KMS-11 (cell line): ENCODE measurements at regions not wholly inside any gene's neighbourhood (a gene's known extent, or its start where the extent isn't known, plus 50 kb on each side); places are given as distances from the start of the nearest gene placed in this dataset.
A peak's percentile ranks its signal among the peaks of the same experiment; 100 is the strongest.
"Not testable (repeated sequence)": the region's sequence is repeated elsewhere in the genome, so short reads cannot be mapped to it uniquely, and the experiment has no call there.

Experiments used
- H2AFZ ChIP-seq: fragments of 200-600 bp; sonication (generic); 2 replicates; pipeline ENCODE4 v1.6.1; 2016; ENCODE audit warnings: antibody characterized with exemption, mixed run types, low read depth
- H3K27ac ChIP-seq: fragments of 200-600 bp; sonication (generic); 2 replicates; pipeline ENCODE4 v1.6.1; 2016; ENCODE audit warnings: mild to moderate bottlenecking, mixed run types
- H3K27me3 ChIP-seq: fragments of 200-600 bp; sonication (generic); 2 replicates; pipeline ENCODE4 v1.6.1; 2017; ENCODE audit warnings: mild to moderate bottlenecking, low read depth, mixed run types, moderate library complexity; ENCODE audit not compliant: insufficient read depth
- H3K36me3 ChIP-seq: fragments of 200-600 bp; sonication (generic); 2 replicates; pipeline ENCODE4 v1.6.1; 2017; ENCODE audit warnings: mild to moderate bottlenecking, mixed run types; ENCODE audit not compliant: insufficient read depth
- H3K4me1 ChIP-seq: fragments of 200-600 bp; sonication (generic); 2 replicates; pipeline ENCODE4 v1.6.1; 2016; ENCODE audit warnings: mild to moderate bottlenecking, low read depth, mixed run types; ENCODE audit not compliant: poor library complexity, severe bottlenecking
- H3K4me2 ChIP-seq: fragments of 200-600 bp; sonication (generic); 2 replicates; pipeline ENCODE4 v1.7.0; 2016; ENCODE audit warnings: mild to moderate bottlenecking, mixed run types
- H3K4me3 ChIP-seq: fragments of 200-600 bp; sonication (generic); IDR thresholded peaks from 2 replicates; pipeline ENCODE4 v1.6.1; 2017; ENCODE audit warnings: low read depth, low read length, mixed read lengths; ENCODE audit not compliant: insufficient read depth
- H3K79me2 ChIP-seq: fragments of 200-600 bp; sonication (generic); 2 replicates; pipeline ENCODE4 v1.6.1; 2016; ENCODE audit warnings: low read depth, mixed run types; ENCODE audit not compliant: insufficient read depth
- H3K9ac ChIP-seq: fragments of 200-600 bp; sonication (generic); 2 replicates; pipeline ENCODE4 v1.6.1; 2016; ENCODE audit warnings: mild to moderate bottlenecking, mixed run types
- H4K20me1 ChIP-seq: fragments of 200-600 bp; sonication (generic); 2 replicates; pipeline ENCODE4 v1.6.1; 2016; ENCODE audit warnings: mild to moderate bottlenecking, mixed run types; ENCODE audit not compliant: insufficient read depth
- TF ChIP-seq, protein P1 (sequence below): fragments of 200-600 bp; sonication (generic); conservative IDR thresholded peaks from 2 replicates; pipeline ENCODE4 v1.6.1; 2017; ENCODE audit warnings: low read depth, mild to moderate bottlenecking, antibody characterized with exemption, low read length, moderate library complexity, mixed read lengths

DNA sequence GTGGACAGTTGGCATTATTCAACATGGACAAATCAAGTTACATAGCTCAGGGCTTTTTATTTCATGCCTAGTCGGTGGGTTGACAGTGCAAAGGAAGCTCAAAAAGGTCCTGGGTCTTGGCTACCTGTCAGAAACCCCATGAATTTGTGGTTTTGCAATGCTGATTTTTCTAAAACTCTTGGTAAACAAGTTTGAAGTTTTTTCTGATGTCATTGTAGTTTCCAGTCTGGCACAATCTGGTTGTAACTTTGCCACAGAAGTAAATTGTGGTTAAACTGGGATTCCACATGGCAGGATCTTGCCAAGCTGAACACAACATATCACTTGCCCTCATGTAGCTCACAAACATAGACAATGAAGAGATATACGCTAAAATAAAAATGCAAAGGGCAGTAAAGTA, 100.8 kb downstream of the EHF start:
- TF ChIP-seq, protein P1, sequence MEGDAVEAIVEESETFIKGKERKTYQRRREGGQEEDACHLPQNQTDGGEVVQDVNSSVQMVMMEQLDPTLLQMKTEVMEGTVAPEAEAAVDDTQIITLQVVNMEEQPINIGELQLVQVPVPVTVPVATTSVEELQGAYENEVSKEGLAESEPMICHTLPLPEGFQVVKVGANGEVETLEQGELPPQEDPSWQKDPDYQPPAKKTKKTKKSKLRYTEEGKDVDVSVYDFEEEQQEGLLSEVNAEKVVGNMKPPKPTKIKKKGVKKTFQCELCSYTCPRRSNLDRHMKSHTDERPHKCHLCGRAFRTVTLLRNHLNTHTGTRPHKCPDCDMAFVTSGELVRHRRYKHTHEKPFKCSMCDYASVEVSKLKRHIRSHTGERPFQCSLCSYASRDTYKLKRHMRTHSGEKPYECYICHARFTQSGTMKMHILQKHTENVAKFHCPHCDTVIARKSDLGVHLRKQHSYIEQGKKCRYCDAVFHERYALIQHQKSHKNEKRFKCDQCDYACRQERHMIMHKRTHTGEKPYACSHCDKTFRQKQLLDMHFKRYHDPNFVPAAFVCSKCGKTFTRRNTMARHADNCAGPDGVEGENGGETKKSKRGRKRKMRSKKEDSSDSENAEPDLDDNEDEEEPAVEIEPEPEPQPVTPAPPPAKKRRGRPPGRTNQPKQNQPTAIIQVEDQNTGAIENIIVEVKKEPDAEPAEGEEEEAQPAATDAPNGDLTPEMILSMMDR, result no peak
- Histone ChIP-seq H3K36me3 (no peaks in the 10 kb centered on the region), H3K27ac (peak overlapping the region; percentile 3; the same call in 1 of the 2 replicates), H3K4me2 (peak overlapping the region; percentile 41; the same call in 1 of the 2 replicates), H4K20me1 (no peaks in the 10 kb centered on the region), H3K27me3 (no peaks in the 10 kb centered on the region), H3K4me3 (no peak overlapping the region), H2AFZ (no peak overlapping the region; the same call in 1 of the 2 replicates), H3K4me1 (peaks cover 16% of the 10 kb centered on the region), H3K79me2 (no peaks in the 10 kb centered on the region), H3K9ac (no peak overlapping the region)

DNA sequence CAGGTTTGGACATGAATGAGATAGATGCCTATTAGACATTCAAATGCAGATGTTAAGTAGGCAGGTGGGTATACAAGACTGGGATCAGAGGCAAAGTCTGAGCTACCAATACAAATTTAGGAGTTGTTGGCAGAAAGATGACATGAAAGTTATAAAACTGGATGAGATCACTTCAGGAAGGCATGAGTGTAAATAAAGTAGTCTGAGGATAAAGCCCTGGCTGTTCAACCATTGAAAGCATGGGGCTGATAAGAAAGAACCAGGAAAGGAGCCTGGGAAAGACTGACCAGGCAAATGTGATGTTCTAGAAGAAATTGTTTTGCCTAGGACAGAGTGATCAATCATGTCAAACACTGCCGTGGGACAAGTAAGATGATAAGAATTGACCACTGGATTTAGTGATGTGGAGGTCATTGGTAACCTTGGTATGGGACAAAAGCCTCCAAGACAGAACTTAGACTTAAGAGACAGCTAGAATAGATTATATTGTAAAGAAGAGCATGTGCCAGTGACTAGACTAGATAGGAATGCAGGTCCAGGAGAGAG, 98.5 kb downstream of the EHF start:
- Histone ChIP-seq H3K36me3 (no peaks in the 10 kb centered on the region), H3K4me3 (no peak overlapping the region), H3K27me3 (no peaks in the 10 kb centered on the region), H3K27ac (no peak overlapping the region), H3K4me1 (peaks cover 16% of the 10 kb centered on the region), H2AFZ (no peak overlapping the region), H3K79me2 (no peaks in the 10 kb centered on the region), H3K9ac (no peak overlapping the region), H4K20me1 (no peaks in the 10 kb centered on the region), H3K4me2 (no peak overlapping the region)
- TF ChIP-seq, protein P1, result no peak

DNA sequence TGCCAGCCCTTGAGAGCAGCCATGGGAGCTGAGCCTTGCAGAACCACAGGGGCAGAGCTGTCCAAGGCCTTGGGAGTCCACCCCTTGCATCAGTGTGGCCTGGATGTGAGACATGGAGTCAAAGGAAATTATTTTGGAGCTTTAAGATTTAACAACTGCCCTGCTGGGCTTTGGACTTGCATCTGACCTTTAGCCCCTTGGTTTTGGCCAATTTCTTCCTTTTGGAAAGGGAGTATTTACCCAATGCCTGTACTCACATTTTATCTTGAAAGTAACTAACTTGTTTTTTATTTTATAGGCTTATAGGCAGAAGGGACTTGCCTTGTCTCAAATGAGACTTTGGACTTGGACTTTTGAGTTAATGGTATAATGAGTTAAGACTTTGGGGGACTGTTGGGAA, 92.7 kb downstream of the EHF start:
- not testable (repeated sequence) for H2AFZ ChIP-seq, H3K4me2 ChIP-seq, H3K9ac ChIP-seq, H3K27ac ChIP-seq, H4K20me1 ChIP-seq, H3K4me3 ChIP-seq, H3K27me3 ChIP-seq, H3K4me1 ChIP-seq, H3K36me3 ChIP-seq, H3K79me2 ChIP-seq
